Skin epidermis (tissue), 12 donors: ENCODE measurements at regions not wholly inside any gene's neighbourhood (a gene's known extent, or its start where the extent isn't known, plus 50 kb on each side); places are given as distances from the start of the nearest gene placed in this dataset.
"Not testable (repeated sequence)": the region's sequence is repeated elsewhere in the genome, so short reads cannot be mapped to it uniquely, and the experiment has no call there.

ENCODE experiments used
- H3K27ac ChIP-seq, 21 experiments: fragments of 200-600 bp; sonication (generic) in 11 of 21; one replicate each; pipeline ENCODE4 v1.5.0; 2020; ENCODE audit warnings: mild to moderate bottlenecking in 3 of 21, inconsistent platforms in 2 of 21, moderate library complexity in 2 of 21
- H3K4me3 ChIP-seq, 7 experiments: fragments of 200-600 bp; sonication (generic) in 2 of 7; one replicate each; pipeline ENCODE4 v1.5.0; 2020; ENCODE audit warnings: inconsistent platforms in 2 of 7, mild to moderate bottlenecking in 2 of 7, moderate library complexity in 1 of 7

DNA sequence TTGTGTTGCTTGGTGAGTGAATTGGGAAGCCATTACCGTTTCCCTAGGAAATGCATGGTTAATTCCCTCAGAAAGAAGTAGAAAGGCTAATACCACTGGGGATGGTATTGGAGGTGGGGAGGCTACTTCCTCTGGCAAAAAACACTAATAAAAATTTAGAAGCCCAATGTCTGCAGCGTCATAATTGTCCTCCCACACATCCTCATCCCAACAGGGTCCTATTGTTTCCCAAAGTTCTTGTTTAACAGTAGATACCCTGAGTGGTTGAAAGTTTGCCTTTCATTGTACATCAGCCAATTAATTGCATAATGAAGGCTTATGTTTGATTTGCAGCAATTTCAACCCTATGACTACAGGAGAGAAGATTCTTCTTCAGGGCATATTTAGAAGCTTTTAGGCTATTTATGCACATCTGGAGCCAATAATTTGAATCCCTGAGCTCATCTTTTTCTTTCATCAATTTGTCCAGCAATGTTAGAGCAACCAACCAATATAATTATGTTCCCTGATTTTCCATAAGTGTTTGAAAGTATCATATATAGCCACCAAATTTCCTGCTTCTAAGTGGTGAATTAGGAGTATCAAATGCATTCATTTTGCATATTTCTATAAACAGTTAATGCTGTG lies 491.0 kb downstream of the SLITRK5 start:
- Histone ChIP-seq H3K27ac (no peak overlapping the region), H3K4me3 (no peak overlapping the region)

DNA sequence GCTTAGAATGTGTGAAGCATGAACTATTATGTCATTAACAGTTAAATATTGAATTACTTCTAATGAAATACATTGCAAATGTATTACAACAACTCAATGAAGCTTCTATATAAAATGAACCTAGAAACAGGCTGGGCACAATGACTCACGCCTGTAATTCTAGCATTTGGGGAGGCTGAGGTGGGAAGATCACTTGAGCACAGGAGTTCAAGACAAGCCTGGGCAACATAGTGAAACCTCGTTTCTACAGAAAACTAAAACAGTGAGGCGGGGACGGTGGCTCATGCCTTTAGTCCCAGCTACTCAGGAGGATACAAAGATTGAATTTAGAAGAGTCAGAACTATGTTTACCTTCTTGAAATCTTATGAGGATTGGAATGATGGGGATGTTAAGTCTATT lies 505.1 kb downstream of the SLITRK5 start:
- Histone ChIP-seq H3K4me3 (no peak overlapping the region), H3K27ac (no peak overlapping the region)

DNA sequence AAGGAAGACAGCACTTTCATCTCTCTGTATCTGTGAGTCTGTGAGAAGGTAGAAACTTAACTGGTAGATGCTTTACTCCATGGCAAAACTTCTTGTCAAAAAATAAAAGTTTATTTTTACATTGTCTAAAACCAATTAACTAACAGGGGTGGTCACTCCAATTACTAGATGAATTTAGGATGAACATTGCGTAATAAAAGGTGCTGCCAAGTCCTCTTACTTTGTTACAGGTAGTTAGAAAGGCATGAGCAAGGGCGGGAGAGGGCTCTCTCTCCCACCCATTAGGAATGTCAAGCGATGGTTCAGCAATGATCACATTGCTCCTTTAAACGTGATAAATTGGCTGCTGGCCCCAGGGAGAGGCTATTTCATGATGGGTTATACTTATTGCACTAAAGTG lies 512.3 kb downstream of the SLITRK5 start:
- no peak overlapping the region for H3K4me3 ChIP-seq
- H3K27ac ChIP-seq: no peak overlapping the region

DNA sequence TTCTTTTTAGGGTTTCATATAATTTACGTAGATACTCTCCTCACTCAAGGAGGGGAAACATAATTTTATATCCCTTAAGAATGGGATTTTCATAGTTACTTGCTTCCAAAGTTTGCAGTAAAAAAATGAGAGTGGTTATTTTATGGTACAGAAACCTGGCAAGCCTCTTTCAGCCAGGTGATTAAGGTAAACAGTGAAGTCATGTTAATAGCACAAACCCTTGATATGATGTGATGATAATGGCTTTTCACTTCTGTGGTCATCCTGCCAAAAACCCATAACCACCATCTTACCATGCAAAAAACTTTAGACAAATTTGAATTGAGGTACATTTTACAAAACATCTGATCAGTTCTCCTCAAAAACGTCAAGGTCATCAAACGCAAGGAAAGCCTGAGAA lies 517.8 kb downstream of the SLITRK5 start:
- H3K27ac ChIP-seq: no peak overlapping the region
- H3K4me3 ChIP-seq: no peak overlapping the region

DNA sequence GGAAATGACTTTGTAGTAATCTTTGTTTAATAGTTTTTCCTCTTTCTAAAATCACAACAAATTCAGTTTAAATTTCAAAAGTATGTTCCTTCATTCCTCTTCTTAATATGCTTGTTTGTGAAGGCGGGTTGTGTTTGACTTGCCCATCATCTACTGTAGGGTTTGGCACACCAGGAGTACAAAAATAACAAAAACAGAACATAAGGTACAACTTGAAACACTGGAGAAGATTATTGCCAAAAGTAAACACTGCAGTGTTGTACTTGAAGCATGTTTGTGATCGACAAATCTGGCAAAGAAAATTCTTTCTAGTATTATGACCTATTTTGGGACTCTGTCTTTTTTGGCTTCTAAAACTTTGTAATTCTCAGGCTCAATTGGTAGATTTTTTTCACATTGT lies 518.6 kb downstream of the SLITRK5 start:
- Histone ChIP-seq H3K27ac (no peak overlapping the region), H3K4me3 (no peak overlapping the region)

DNA sequence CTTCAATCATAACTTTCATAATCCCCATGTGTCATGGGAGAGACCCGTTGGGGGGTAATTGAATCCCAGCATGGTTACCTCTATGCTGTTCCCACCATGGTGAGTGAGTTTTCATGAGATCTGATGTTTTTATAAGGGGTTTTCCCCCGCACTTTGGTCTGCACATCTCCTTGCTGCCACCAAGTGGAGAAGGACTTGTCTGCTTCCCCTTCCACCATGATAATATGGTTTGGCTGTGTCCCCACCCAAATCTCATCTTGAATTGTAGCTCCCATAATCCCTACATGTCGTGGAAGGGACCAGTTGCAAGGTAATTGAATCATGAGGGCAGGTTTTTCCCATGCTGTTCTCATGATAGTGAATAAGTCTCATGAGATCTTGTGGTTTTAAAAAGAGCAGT lies 524.9 kb downstream of the SLITRK5 start:
- no peak overlapping the region for H3K27ac ChIP-seq
- no peak overlapping the region for H3K4me3 ChIP-seq

DNA sequence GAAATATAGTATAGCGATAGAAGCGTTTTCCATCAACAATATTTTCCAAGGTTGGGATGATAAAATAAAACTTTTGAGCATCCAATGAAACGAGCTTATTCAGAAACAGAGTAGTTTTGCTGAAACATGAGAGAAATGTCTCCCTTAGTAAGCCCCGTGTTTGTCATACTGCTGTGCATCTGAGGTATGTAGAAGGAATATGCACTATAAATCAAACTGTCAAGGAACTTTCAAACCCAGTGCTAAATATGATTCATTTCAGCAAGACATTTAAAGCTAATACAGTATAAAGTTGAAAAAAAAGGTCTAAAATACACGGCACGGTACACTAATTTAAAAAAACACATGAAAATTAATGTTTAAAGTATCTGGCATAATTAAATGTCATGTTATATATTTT lies 546.2 kb downstream of the SLITRK5 start:
- no peak overlapping the region for H3K4me3 ChIP-seq
- H3K27ac ChIP-seq: no peak overlapping the region

DNA sequence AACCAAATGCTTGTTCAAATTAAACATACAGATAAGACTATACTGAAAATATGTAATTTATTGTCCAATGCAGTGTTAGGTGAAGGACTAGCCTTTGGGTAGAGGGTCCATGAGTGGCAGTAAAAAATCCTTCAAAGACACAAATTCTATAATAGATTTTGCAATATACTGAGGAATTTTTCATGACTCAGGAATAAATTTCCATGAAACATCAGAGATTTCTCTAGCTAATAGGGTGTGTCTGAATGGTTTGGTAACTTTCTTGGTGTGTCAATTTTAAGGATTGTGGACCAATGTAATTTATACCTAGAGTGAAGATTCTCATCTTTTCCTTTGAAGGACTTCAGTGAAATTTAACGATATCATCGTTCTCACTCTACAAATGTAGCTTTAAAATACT lies 546.7 kb downstream of the SLITRK5 start:
- no peak overlapping the region for H3K27ac ChIP-seq
- no peak overlapping the region for H3K4me3 ChIP-seq

DNA sequence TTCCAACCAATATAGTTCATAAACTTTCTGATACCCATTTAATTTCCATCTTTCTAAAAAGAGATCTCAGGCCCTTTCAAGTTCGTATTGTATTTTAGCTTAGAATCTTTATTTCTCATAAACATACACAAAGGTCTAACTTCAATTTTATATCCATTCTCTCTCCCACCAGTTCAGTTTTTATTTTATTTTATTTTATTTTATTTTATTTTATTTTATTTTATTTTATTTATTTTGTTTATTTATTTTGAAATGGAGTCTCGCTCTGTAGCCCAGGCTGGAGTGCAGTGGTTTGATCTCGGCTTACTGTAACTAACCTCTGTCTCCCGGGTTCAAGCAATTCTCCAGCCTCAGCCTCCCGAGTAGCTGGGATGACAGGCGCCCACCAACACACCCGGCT lies 552.8 kb downstream of the SLITRK5 start:
- Histone ChIP-seq H3K27ac (no peak overlapping the region), H3K4me3 (no peak overlapping the region)

DNA sequence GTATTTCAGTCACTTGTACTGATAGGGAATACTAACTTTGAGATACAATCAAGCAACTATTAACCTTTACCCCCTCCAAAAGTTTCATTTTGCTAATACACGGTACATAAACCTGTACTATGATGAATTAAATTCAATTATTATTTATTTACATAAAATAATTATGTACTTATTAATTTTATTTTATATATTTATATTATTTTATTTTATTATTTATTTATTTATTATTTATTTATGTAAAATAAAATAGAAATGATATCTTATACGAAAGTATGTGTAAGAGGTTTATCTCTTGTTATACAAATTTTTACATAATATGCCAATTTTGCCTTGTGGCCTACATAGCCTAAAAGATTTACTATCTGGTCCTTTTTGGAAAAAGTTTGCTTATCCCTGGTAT lies 564.3 kb downstream of the SLITRK5 start:
- Histone ChIP-seq H3K27ac (no peak overlapping the region), H3K4me3 (no peak overlapping the region)

DNA sequence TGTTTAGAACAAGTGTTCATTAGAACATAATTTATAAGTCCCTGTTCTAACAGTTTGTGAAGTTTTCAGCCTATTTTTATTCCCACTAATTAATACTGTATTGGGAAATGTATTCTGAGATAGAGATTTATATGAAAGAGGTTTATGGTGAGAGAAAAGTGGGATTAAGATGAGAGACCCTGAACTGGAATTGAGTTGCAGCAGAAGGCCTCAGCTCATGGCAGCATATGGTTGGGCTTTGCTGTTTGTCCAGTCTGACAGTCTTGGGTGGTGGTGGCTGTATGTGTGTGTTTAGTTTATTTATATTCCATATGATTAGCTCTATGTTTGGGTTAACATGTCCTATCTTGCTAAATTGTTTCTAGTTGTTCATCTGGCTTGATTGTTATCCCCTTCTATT lies 575.1 kb downstream of the SLITRK5 start:
- Histone ChIP-seq H3K4me3 (no peak overlapping the region), H3K27ac (no peak overlapping the region)

DNA sequence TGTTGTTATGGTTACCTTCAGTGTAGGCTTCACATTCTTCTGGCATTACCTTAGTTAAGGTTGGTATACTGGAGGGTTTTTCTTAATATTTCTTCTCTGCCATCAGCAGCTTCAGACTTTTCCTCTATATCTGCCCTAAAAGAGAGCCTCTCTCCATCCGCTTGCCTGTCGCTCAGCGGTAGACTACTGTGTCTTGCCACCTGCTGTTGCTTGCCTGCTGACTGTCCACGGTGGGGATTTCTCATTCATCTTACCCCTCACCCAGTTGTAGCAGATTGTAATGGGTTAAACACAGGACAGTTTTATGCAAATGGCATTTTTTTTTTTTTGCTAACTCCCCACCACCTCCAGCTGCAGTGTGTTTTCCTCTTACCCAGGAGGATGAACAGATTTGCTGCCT lies 577.2 kb downstream of the SLITRK5 start:
- Histone ChIP-seq H3K27ac (no peak overlapping the region), H3K4me3 (no peak overlapping the region)

DNA sequence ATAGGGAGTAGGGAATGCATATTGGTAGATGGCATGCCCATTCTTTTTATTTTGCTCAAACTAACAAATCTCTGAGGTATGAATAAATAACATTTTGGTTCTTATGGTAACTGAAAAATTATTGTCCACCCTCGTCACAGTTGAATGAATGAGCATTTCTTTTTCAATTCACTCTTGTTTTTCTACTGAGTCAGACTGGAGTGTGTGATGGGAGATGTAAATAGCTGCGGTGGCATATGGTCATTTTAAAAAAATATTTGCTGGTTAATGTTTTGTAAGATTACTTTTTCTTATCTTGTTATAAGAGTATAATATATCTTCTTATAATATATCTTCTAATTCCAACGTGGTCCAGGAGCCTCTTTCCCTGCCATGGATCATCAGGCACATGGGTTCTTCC lies 586.5 kb downstream of the SLITRK5 start:
- Histone ChIP-seq H3K4me3 (no peak overlapping the region), H3K27ac (no peak overlapping the region)

DNA sequence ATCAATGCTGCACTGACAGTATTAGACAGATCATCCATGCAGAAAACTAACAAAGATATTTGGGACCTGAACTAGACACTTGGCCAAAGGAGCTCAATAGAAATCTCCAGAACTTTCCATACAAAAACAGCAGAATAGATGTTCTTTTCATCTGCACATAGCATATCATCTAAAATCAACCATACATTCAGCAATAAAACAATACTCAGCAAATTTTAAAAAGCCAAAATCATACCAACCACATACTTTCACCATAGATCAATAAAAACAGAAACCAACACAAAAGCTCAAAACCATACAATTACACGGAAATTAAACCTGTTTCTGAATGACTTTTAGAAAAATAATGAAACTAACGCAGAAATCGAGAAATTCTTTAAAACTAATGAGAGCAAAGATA lies 592.6 kb downstream of the SLITRK5 start:
- Histone ChIP-seq H3K27ac (no peak overlapping the region), H3K4me3 (no peak overlapping the region)

DNA sequence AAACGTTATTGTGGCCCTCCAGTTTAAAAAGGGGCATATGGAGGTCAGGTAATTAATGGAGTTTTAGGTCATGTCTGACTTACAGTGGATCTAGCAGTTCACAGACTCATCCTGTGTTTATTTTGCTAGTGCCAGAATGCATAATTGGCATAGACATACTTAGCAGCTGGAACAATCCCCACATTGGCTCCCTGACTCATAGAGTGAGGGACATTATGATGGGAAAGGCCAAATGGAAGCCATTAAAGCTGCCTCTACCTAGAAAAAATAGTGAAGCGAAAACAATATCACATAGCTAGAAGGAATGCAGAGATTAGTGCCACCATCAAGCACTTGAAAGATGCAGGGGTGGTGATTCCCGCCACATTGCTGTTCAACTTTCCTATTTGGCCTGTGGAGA lies 610.7 kb downstream of the SLITRK5 start:
- Histone ChIP-seq H3K4me3 (no peak overlapping the region), H3K27ac (no peak overlapping the region)

DNA sequence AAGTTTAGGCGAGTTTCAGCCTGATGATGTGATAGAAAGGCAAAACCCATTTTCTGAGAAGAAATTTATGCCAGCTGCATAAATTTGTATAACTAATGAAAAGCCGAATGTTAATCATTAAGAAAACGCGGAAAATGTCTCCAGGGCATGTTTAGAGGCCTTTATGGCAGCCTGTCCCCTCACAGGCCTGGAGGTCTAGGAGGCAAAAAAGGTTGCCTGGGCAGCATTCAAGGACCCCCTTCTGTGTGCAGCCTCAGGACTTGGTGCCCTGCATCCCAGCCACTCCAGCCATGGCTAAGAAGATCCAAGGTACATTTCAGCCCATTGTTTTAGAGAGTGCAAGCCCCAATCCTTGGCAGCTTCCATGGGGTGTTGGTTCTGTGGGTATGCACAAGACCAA lies 614.2 kb downstream of the SLITRK5 start:
- no peak overlapping the region for H3K27ac ChIP-seq
- H3K4me3 ChIP-seq: no peak overlapping the region

DNA sequence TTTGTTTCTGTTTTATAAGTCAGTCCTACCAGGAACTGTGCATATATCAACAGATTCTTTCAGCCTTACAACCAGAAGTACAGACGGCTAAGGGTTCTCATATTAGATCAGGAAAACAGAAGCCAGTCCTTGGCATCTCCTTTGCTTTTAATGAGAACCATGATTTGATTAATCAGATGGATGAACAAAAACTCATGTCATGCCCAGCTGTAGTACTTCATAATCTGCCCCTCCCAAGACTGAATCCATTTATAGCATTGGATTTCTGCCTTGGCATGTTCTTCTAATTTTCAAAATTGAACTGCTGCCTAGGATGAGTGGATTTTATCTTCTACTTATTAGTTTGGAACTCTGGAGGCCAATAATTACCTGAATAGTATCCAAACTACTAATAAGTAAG lies 617.2 kb downstream of the SLITRK5 start:
- no peak overlapping the region for H3K4me3 ChIP-seq
- H3K27ac ChIP-seq: no peak overlapping the region

DNA sequence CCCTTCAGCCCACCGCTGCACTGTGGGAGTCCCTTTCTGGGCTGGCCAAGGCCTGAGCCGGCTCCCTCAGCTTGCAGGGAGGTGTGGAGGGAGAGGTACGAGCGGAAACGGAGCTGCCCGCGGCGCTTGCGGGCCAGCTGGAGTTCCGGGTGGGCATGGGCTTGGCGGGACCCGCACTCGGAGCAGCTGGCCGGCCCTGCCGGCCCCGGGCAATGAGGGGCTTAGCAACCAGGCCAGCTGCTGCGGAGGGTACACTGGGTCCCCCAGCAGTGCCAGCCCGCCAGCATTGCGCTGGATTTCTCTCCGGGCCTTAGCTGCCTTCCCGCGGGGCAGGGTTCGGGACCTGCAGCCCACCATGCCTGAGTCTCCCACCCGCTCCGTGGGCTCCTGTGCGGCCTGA lies 620.6 kb downstream of the SLITRK5 start:
- not testable (repeated sequence) for H3K4me3 ChIP-seq, H3K27ac ChIP-seq

DNA sequence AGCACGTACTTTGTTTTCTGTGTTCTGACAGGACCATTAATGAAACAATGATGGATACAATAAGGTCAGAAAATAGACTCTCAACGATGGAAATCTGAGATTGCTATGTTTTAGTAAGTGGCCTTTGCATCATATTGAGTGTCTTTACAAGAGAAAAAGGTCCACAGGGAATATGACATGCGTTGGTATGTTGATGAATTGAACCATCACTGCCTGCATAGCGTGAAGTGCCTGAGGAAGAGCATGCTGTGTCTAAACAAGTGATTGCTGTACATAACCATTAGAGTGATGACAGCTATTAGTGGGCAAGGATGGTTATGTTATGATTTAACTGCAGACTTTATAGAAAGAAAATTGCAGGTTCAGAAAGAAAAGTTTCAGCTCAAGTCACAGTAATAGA lies 623.2 kb downstream of the SLITRK5 start:
- no peak overlapping the region for H3K27ac ChIP-seq

DNA sequence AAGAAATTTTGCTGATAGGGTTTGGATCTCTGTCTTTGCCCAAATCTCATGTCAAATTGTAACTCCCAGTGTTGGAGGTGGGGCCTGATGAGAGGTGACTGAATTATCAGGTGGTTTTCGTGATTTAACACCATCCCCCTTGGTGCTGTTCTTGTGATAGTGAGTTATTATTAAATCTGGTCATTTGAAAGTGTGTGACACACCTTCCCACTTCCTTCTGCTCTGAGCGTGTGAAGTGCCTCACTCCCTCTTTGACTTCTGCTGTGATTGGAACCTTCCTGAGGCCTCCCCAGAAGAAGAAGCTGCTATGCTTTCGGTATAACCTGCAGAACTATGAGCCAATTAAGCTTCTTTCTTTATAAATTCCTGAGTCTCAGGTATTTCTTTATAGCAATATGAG lies 632.0 kb downstream of the SLITRK5 start:
- Histone ChIP-seq H3K27ac (no peak overlapping the region), H3K4me3 (no peak overlapping the region)

More for the DNA sequence above, 623.2 kb downstream of the SLITRK5 start:
- no peak overlapping the region for H3K4me3 ChIP-seq

DNA sequence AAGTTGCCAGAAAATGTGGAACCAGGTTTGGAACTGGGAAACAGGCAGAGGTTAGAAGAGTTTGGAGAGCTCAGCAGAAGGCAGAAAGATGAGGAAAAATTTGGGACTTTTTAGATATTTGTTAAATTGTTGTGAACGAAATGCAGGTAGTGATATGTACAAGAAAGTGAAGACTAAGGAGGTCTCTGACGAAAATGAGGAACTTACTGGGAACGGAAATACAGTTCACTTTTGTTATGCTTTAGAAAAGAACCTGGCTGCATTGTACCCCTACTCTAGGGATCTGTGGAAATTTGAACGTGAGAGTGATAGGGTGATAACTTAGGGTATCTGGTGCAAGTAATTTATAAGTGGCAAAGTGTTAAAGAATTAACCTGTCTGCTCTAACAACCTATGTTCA lies 632.4 kb downstream of the SLITRK5 start:
- Histone ChIP-seq H3K27ac (no peak overlapping the region), H3K4me3 (no peak overlapping the region)

DNA sequence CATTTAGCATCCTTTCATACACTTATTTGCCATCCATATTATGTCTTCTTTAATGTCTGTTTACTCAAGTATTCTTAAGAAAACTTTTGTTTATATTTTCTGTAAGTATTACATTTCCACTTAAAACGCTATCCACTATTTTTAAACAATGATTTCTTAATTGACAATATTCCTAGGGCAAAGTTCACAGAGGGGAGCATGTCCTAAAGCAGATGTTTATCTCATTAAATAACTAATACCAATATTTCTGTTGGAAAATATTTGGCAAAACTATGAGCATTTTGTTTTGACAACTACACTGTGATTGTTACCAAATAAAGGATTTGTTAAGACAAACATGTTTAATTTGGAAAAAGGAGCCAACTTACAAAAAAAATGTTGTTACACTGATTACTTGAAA lies 643.3 kb downstream of the SLITRK5 start:
- H3K27ac ChIP-seq: no peak overlapping the region

DNA sequence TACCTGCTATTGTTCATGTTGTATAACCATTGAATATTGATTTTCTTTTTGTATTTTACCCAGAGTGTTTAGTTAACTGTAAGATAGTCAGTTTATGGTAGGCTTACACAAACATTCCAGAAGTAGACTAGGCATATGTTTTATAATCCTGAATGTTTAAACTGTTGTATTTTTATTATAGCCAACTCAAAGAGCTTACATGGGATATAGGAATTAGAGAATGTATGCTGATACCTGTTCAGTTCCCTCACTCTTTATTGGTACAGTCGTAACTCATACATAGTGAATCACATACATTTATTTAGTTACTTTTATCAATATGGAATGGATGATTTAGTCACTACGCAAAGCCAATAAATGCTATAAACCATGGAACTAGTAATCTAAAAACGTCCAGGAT lies 657.9 kb downstream of the SLITRK5 start:
- Histone ChIP-seq H3K4me3 (no peak overlapping the region), H3K27ac (no peak overlapping the region)

More for the DNA sequence above, 643.3 kb downstream of the SLITRK5 start:
- H3K4me3 ChIP-seq: no peak overlapping the region
